ENCODE measurements at regions not wholly inside any gene's neighbourhood (a gene's known extent, or its start where the extent isn't known, plus 50 kb on each side); places are given as distances from the start of the nearest gene placed in this dataset.

DNA sequence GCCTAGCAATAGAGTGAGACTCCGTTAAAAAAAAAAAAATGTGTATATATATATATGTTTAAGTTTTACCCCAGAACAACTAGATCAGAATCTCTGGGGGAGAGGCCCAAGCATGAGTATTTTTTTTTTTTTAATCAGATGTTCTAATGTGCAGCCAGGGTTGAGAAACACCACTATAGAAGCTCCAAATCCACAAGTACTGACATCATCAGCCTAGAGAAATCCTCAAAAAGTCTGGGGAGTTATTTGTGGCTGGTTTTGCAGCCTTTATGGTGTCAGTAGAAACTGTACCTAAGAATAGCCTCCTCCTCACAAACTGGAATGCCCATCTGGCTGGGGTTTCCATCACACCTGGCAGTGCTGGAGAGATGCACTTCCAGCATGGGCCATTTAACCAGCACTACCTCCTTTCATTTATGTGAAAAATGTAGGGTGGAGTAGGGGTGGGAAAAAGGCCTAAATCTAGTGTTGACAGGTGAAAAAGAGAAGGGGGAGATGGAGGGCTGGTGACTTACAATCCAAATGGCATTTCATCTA is 93.5 kb downstream of the CBLL2 start:
- TF ChIP-seq, protein P1, sequence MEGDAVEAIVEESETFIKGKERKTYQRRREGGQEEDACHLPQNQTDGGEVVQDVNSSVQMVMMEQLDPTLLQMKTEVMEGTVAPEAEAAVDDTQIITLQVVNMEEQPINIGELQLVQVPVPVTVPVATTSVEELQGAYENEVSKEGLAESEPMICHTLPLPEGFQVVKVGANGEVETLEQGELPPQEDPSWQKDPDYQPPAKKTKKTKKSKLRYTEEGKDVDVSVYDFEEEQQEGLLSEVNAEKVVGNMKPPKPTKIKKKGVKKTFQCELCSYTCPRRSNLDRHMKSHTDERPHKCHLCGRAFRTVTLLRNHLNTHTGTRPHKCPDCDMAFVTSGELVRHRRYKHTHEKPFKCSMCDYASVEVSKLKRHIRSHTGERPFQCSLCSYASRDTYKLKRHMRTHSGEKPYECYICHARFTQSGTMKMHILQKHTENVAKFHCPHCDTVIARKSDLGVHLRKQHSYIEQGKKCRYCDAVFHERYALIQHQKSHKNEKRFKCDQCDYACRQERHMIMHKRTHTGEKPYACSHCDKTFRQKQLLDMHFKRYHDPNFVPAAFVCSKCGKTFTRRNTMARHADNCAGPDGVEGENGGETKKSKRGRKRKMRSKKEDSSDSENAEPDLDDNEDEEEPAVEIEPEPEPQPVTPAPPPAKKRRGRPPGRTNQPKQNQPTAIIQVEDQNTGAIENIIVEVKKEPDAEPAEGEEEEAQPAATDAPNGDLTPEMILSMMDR (IDR thresholded peaks at IDR 0.05 in 4 of 5, conservative IDR thresholded peaks at IDR 0.05 in 1 of 5) = no peak
- no peak for TF ChIP-seq POLR2A (IDR thresholded peaks at IDR 0.05)

All from gastrocnemius medialis (tissue), 4 donors.